Kidney tubule cell (primary cell): ENCODE measurements at regions not wholly inside any gene's neighbourhood (a gene's known extent, or its start where the extent isn't known, plus 50 kb on each side); places are given as distances from the start of the nearest gene placed in this dataset.
A peak's percentile ranks its signal among the peaks of the same experiment; 100 is the strongest.
"Not testable (repeated sequence)": the region's sequence is repeated elsewhere in the genome, so short reads cannot be mapped to it uniquely, and the experiment has no call there.

ENCODE experiments used
- DNase-seq: peaks from one replicate; pipeline ENCODE4 v3.0.0-alpha.2; 2018; ENCODE audit warnings: low spot score

GRCh38 chr1:244106837-244107493 lies 55.9 kb downstream of the ZBTB18 start:
- DNase-seq: no peak

- DNase-seq: peak; percentile 12
Observed at GRCh38 chr1:244111027-244111426, 59.9 kb downstream of the ZBTB18 start.

GRCh38 chr1:244112041-244112440 lies 61.0 kb downstream of the ZBTB18 start:
- peak; percentile 65 for DNase-seq

- peak; percentile 85 for DNase-seq
Observed at GRCh38 chr1:244112636-244113035, 61.6 kb downstream of the ZBTB18 start.

GRCh38 chr1:244113532-244114320 lies 62.6 kb downstream of the ZBTB18 start:
- DNase-seq: peak; percentile 16

- DNase-seq: no peak
Observed at GRCh38 chr1:244114892-244115291, 63.8 kb downstream of the ZBTB18 start.

GRCh38 chr1:244116946-244117345 lies 65.9 kb downstream of the ZBTB18 start:
- no peak for DNase-seq

GRCh38 chr1:244118109-244118761 lies 67.2 kb downstream of the ZBTB18 start:
- DNase-seq: peak; percentile 37

GRCh38 chr1:244128591-244129383 lies 77.7 kb downstream of the ZBTB18 start:
- no peak for DNase-seq

- no peak for DNase-seq
Observed at GRCh38 chr1:244137276-244137675, 86.2 kb downstream of the ZBTB18 start.

GRCh38 chr1:244137725-244138124 lies 86.6 kb downstream of the ZBTB18 start:
- no peak for DNase-seq

- no peak for DNase-seq
Observed at GRCh38 chr1:244138399-244138798, 87.3 kb downstream of the ZBTB18 start.

- no peak for DNase-seq
Observed at GRCh38 chr1:244139655-244140054, 88.6 kb downstream of the ZBTB18 start.

- DNase-seq: no peak
Observed at GRCh38 chr1:244140420-244140819, 89.3 kb downstream of the ZBTB18 start.

- DNase-seq: no peak
Observed at GRCh38 chr1:244144053-244144452, 93.0 kb downstream of the ZBTB18 start.

- no peak for DNase-seq
Observed at GRCh38 chr1:244150071-244150470, 99.0 kb downstream of the ZBTB18 start.

- no peak for DNase-seq
Observed at GRCh38 chr1:244150665-244151064, 99.6 kb downstream of the ZBTB18 start.

- DNase-seq: no peak
Observed at GRCh38 chr1:244151537-244151936, 100.5 kb downstream of the ZBTB18 start.

- no peak for DNase-seq
Observed at GRCh38 chr1:244154508-244154871, 103.4 kb downstream of the ZBTB18 start.

GRCh38 chr1:244154872-244155531 lies 103.9 kb downstream of the ZBTB18 start:
- DNase-seq: peak; percentile 25

- DNase-seq: no peak
Observed at GRCh38 chr1:244155661-244156060, 104.6 kb downstream of the ZBTB18 start.

GRCh38 chr1:244156617-244157016 lies 105.5 kb downstream of the ZBTB18 start:
- not testable (repeated sequence) for DNase-seq
